ENCODE measurements at regions not wholly inside any gene's neighbourhood (a gene's known extent, or its start where the extent isn't known, plus 50 kb on each side); places are given as distances from the start of the nearest gene placed in this dataset.

- Histone ChIP-seq H3K9me3 (no peaks in the 10 kb centered on the region), H3K4me1 (no peaks in the 10 kb centered on the region), H3K4me3 (no peak overlapping the region), H3K27me3 (no peaks in the 10 kb centered on the region), H3K36me3 (no peaks in the 10 kb centered on the region), H3K27ac (no peak overlapping the region)
- in situ Hi-C loops (cut with MboI; ENCODE audit: low pct_ligation_motif_present in 1 of 4, low pct_unique_long_range_greater_than_20kb in 1 of 4, low sequenced_read_pairs in 3 of 4), result no loop called here
- DNase-seq, result no peak
- TF ChIP-seq POLR2A (IDR thresholded peaks at IDR 0.05) (no peak), POLR2AphosphoS5 (IDR thresholded peaks at IDR 0.05) (no peak), CTCF (IDR thresholded peaks at IDR 0.05) (no peak), EP300 (IDR thresholded peaks at IDR 0.05; ENCODE audit: low read depth) (no peak)
- intact Hi-C loops (cut with DNase I; ENCODE audit: low total_unique reads), result no loop called here
- WGBS, 2 donors (ENCODE audit: low coverage in 1 of 2), result 40 to 50% methylated on average over 1 of the region's 1 CpG
These were observed 123.3 kb downstream of the ZNF518B start for GRCh38 chr4:10333942-10334341.

- Histone ChIP-seq H3K36me3 (no peaks in the 10 kb centered on the region), H3K4me3 (no peak overlapping the region), H3K9me3 (no peaks in the 10 kb centered on the region), H3K27ac (no peak overlapping the region), H3K4me1 (no peaks in the 10 kb centered on the region), H3K27me3 (no peaks in the 10 kb centered on the region)
- WGBS, 2 donors (ENCODE audit: low coverage in 1 of 2), result 90 to 95% methylated on average over 5 of the region's 5 CpGs
- in situ Hi-C loops (cut with MboI; ENCODE audit: low pct_ligation_motif_present in 1 of 4, low pct_unique_long_range_greater_than_20kb in 1 of 4, low sequenced_read_pairs in 3 of 4) (no loop called here), intact Hi-C loops (cut with DNase I; ENCODE audit: low total_unique reads) (no loop called here)
- no peak for TF ChIP-seq CTCF (IDR thresholded peaks at IDR 0.05)
- TF ChIP-seq POLR2A (IDR thresholded peaks at IDR 0.05), result no peak
- TF ChIP-seq EP300 (IDR thresholded peaks at IDR 0.05; ENCODE audit: low read depth), result no peak
- TF ChIP-seq POLR2AphosphoS5 (IDR thresholded peaks at IDR 0.05), result no peak
- DNase-seq, result no peak
These were observed 131.2 kb downstream of the ZNF518B start for GRCh38 chr4:10326075-10326474.

- Histone ChIP-seq H3K4me3 (no peak overlapping the region), H3K27me3 (no peaks in the 10 kb centered on the region), H3K27ac (no peak overlapping the region), H3K4me1 (no peaks in the 10 kb centered on the region), H3K9me3 (no peaks in the 10 kb centered on the region), H3K36me3 (no peaks in the 10 kb centered on the region)
- no peak for DNase-seq
- TF ChIP-seq CTCF (IDR thresholded peaks at IDR 0.05) (no peak), EP300 (IDR thresholded peaks at IDR 0.05; ENCODE audit: low read depth) (no peak), POLR2A (IDR thresholded peaks at IDR 0.05) (no peak), POLR2AphosphoS5 (IDR thresholded peaks at IDR 0.05) (no peak)
- intact Hi-C loops (cut with DNase I; ENCODE audit: low total_unique reads), result no loop called here
- in situ Hi-C loops (cut with MboI; ENCODE audit: low pct_ligation_motif_present in 1 of 4, low pct_unique_long_range_greater_than_20kb in 1 of 4, low sequenced_read_pairs in 3 of 4), result no loop called here
- 39 to 100% methylated on average over 1 to 2 of the region's 2 CpGs for WGBS, 2 donors (ENCODE audit: low coverage in 1 of 2)
These were observed 135.3 kb downstream of the ZNF518B start for GRCh38 chr4:10321931-10322330.

- H3K9me3 ChIP-seq, result no peaks in the 10 kb centered on the region
- intact Hi-C loops (cut with DNase I; ENCODE audit: low total_unique reads) (no loop called here), in situ Hi-C loops (cut with MboI; ENCODE audit: low pct_ligation_motif_present in 1 of 4, low pct_unique_long_range_greater_than_20kb in 1 of 4, low sequenced_read_pairs in 3 of 4) (no loop called here)
- no peaks in the 10 kb centered on the region for H3K36me3 ChIP-seq
- no peaks in the 10 kb centered on the region for H3K4me1 ChIP-seq
- H3K27me3 ChIP-seq, result no peaks in the 10 kb centered on the region
- no peak overlapping the region for H3K27ac ChIP-seq
- WGBS, 2 donors (ENCODE audit: low coverage in 1 of 2), result 44 to 50% methylated on average over 3 to 4 of the region's 4 CpGs
- TF ChIP-seq POLR2AphosphoS5 (IDR thresholded peaks at IDR 0.05) (no peak), CTCF (IDR thresholded peaks at IDR 0.05) (no peak), POLR2A (IDR thresholded peaks at IDR 0.05) (no peak), EP300 (IDR thresholded peaks at IDR 0.05; ENCODE audit: low read depth) (no peak)
- no peak overlapping the region for H3K4me3 ChIP-seq
- no peak for DNase-seq
These were observed 137.1 kb downstream of the ZNF518B start for GRCh38 chr4:10320130-10320529.

All from transverse colon (tissue), 4 donors.